ENCODE measurements at regions not wholly inside any gene's neighbourhood (a gene's known extent, or its start where the extent isn't known, plus 50 kb on each side); places are given as distances from the start of the nearest gene placed in this dataset.

DNA sequence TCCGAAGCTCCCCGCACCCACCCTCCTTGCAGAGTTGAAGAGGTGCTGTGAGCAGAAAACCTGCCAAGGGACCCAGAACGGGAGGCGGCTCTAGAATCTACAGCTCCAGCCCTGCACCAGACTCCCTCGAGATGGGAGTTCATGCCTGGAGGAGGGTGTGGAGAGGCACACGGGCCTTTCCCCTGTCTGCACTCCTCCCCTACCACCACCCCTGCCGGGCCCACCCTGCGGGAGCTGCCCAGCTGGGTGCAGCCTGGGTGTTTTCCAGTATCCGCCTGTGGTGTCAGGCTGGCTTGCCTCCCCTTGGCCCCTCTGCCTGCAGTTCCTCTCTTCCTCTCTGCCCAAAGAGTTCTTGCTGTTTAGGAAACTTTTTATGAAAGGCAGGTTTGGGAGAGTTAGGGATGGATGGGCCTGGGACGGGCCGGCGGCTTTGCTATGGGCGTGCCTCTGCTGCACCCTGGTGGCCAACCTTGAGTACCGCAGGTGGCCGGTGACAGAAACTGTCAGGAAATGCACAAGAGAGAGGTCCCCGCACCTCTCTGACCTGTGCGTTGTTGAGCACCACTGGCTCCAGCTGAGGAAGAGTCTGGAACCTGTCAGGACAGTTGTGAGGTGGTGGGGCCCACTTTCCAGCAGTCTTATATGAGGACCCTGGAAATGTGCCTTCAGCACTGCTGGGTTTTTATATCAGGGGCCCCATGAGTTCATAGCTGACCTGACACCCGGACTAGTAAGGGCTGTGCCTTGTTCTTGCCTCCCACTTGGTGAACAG is 354.1 kb downstream of the SEC14L1 start:
- Histone ChIP-seq H2BK15ac (ENCODE audit: low read length) (no peak overlapping the region), H3K27me3 (ENCODE audit: control insufficient read depth in 3 of 3, insufficient read depth in 3 of 3, low read depth in 1 of 3, low read length in 3 of 3) (no peaks in the 10 kb centered on the region), H3K9me3 (replicated peaks in 1 of 2; ENCODE audit: control insufficient read depth in 2 of 2, insufficient read depth in 1 of 2, low read depth in 1 of 2, low read length in 2 of 2) (peaks cover 0 to 2% of the 10 kb centered on the region in 2 donors), H2BK5ac (ENCODE audit: low read length) (no peak overlapping the region), H3K79me1 (ENCODE audit: low read depth, low read length) (peaks cover 10% of the 10 kb centered on the region), H2AFZ (ENCODE audit: low read length) (no peak overlapping the region), H3K23ac (ENCODE audit: low read depth, low read length, poor library complexity) (peak overlapping the region; percentile 9), H2AK5ac (ENCODE audit: low read depth, low read length) (peak overlapping the region; percentile 40), H3K4ac (ENCODE audit: low read length) (no peak overlapping the region), H3K4me1 (ENCODE audit: control insufficient read depth in 2 of 2, insufficient read depth in 1 of 2, low read depth in 1 of 2, low read length in 2 of 2) (peaks cover 2 to 7% of the 10 kb centered on the region in 2 donors), H3K4me2 (ENCODE audit: insufficient read depth, low read length, poor library complexity, severe bottlenecking) (no peak overlapping the region), H3K36me3 (replicated peaks in 1 of 2; ENCODE audit: control insufficient read depth in 2 of 2, insufficient read depth in 2 of 2, low read length in 2 of 2) (peaks cover 56 to 90% of the 10 kb centered on the region in 2 donors), H3K27ac (replicated peaks; ENCODE audit: low read length) (peak overlapping the region; percentile 35), H3K4me3 (ENCODE audit: low read length in 2 of 2) (no peak overlapping the region), H2BK12ac (ENCODE audit: low read length) (peak overlapping the region; percentile 46), H2BK120ac (ENCODE audit: low read depth, low read length) (no peak overlapping the region), H3K14ac (ENCODE audit: low read length) (no peak overlapping the region), H4K91ac (ENCODE audit: low read depth, low read length, poor library complexity) (no peak overlapping the region), H4K8ac (ENCODE audit: low read depth, low read length) (peak overlapping the region; percentile 7), H3K18ac (ENCODE audit: low read length) (peak overlapping the region; percentile 46), H3K9ac (ENCODE audit: low read depth, low read length, poor library complexity) (peak overlapping the region; percentile 26)
- DNase-seq (ENCODE audit: low spot score), result peak; percentile 69
- WGBS, 2 donors (ENCODE audit: extremely low coverage in 2 of 2, insufficient read length in 2 of 2, insufficient replicate concordance in 1 of 2), result no CpG with 5 or more reads among the region's 18 CpGs

DNA sequence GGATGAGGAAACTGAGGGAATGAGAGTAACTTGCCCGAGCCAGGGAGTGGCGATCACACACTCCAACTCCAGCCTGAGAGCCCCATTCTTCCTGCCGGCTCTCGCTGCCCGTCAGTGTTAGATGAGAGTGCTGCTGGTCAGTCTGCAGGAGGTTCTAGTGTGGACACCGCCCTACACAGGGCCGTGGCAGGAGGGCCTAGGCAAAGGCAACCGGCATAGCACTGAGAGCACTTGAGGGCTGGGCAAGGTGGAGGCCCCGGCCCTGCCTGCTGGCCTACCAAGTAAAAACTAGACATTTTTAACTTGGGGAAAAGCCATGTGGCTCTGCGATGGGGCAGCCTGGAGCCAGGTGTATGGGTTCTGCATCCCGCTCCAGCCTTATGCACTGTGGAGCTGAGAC is 354.8 kb downstream of the SEC14L1 start:
- Histone ChIP-seq H3K18ac (ENCODE audit: low read length) (no peak overlapping the region), H3K27ac (replicated peaks; ENCODE audit: low read length) (no peak overlapping the region), H3K4me3 (ENCODE audit: low read length in 2 of 2) (no peak overlapping the region), H3K14ac (ENCODE audit: low read length) (no peak overlapping the region), H3K36me3 (replicated peaks in 1 of 2; ENCODE audit: control insufficient read depth in 2 of 2, insufficient read depth in 2 of 2, low read length in 2 of 2) (peaks cover 52 to 90% of the 10 kb centered on the region in 2 donors), H2BK120ac (ENCODE audit: low read depth, low read length) (no peak overlapping the region), H2BK12ac (ENCODE audit: low read length) (no peak overlapping the region), H2BK15ac (ENCODE audit: low read length) (no peak overlapping the region), H3K9me3 (replicated peaks in 1 of 2; ENCODE audit: control insufficient read depth in 2 of 2, insufficient read depth in 1 of 2, low read depth in 1 of 2, low read length in 2 of 2) (peaks cover 0 to 2% of the 10 kb centered on the region in 2 donors), H4K91ac (ENCODE audit: low read depth, low read length, poor library complexity) (no peak overlapping the region), H3K79me1 (ENCODE audit: low read depth, low read length) (peaks cover 8% of the 10 kb centered on the region), H3K27me3 (ENCODE audit: control insufficient read depth in 3 of 3, insufficient read depth in 3 of 3, low read depth in 1 of 3, low read length in 3 of 3) (no peaks in the 10 kb centered on the region), H3K4me1 (ENCODE audit: control insufficient read depth in 2 of 2, insufficient read depth in 1 of 2, low read depth in 1 of 2, low read length in 2 of 2) (peaks cover 2 to 7% of the 10 kb centered on the region in 2 donors), H3K4ac (ENCODE audit: low read length) (no peak overlapping the region), H3K9ac (ENCODE audit: low read depth, low read length, poor library complexity) (no peak overlapping the region), H4K8ac (ENCODE audit: low read depth, low read length) (peak overlapping the region; percentile 7), H3K23ac (ENCODE audit: low read depth, low read length, poor library complexity) (peak overlapping the region; percentile 75), H3K4me2 (ENCODE audit: insufficient read depth, low read length, poor library complexity, severe bottlenecking) (no peak overlapping the region), H2AK5ac (ENCODE audit: low read depth, low read length) (no peak overlapping the region), H2AFZ (ENCODE audit: low read length) (no peak overlapping the region), H2BK5ac (ENCODE audit: low read length) (no peak overlapping the region)
- no CpG with 5 or more reads among the region's 11 CpGs for WGBS, 2 donors (ENCODE audit: extremely low coverage in 2 of 2, insufficient read length in 2 of 2, insufficient replicate concordance in 1 of 2)
- DNase-seq (ENCODE audit: low spot score), result no peak

DNA sequence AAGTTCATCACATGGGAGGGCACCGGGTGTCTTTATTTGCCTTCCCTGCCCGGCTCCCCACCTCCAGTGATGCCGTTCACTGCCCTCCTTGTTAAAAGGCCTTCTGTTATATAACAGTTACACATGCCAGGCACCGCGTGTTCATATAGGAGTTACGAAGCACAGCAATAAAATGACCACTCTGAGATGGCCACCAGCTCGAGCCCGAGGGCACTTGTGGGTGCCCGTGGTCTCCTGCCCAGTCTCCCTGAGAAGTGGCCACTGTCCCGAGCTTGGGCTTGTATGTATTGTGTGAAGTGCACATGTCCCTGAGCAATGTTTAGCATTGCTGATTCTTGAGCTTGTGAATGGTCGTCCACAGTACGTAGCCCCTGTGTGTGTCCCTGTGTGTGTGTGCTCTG is 355.6 kb downstream of the SEC14L1 start:
- no CpG with 5 or more reads among the region's 12 CpGs for WGBS, 2 donors (ENCODE audit: extremely low coverage in 2 of 2, insufficient read length in 2 of 2, insufficient replicate concordance in 1 of 2)
- Histone ChIP-seq H3K4me2 (ENCODE audit: insufficient read depth, low read length, poor library complexity, severe bottlenecking) (no peak overlapping the region), H4K91ac (ENCODE audit: low read depth, low read length, poor library complexity) (no peak overlapping the region), H2BK15ac (ENCODE audit: low read length) (no peak overlapping the region), H3K36me3 (replicated peaks in 1 of 2; ENCODE audit: control insufficient read depth in 2 of 2, insufficient read depth in 2 of 2, low read length in 2 of 2) (peaks cover 46 to 90% of the 10 kb centered on the region in 2 donors), H3K9ac (ENCODE audit: low read depth, low read length, poor library complexity) (no peak overlapping the region), H2AFZ (ENCODE audit: low read length) (no peak overlapping the region), H3K4ac (ENCODE audit: low read length) (no peak overlapping the region), H3K18ac (ENCODE audit: low read length) (no peak overlapping the region), H3K4me1 (ENCODE audit: control insufficient read depth in 2 of 2, insufficient read depth in 1 of 2, low read depth in 1 of 2, low read length in 2 of 2) (peaks cover 2 to 7% of the 10 kb centered on the region in 2 donors), H2BK12ac (ENCODE audit: low read length) (no peak overlapping the region), H3K79me1 (ENCODE audit: low read depth, low read length) (peaks cover 8% of the 10 kb centered on the region), H2BK120ac (ENCODE audit: low read depth, low read length) (no peak overlapping the region), H2AK5ac (ENCODE audit: low read depth, low read length) (no peak overlapping the region), H3K27ac (replicated peaks; ENCODE audit: low read length) (no peak overlapping the region), H4K8ac (ENCODE audit: low read depth, low read length) (no peak overlapping the region), H3K14ac (ENCODE audit: low read length) (no peak overlapping the region), H3K27me3 (ENCODE audit: control insufficient read depth in 3 of 3, insufficient read depth in 3 of 3, low read depth in 1 of 3, low read length in 3 of 3) (no peaks in the 10 kb centered on the region), H3K9me3 (replicated peaks in 1 of 2; ENCODE audit: control insufficient read depth in 2 of 2, insufficient read depth in 1 of 2, low read depth in 1 of 2, low read length in 2 of 2) (peaks cover 0 to 2% of the 10 kb centered on the region in 2 donors), H2BK5ac (ENCODE audit: low read length) (no peak overlapping the region), H3K23ac (ENCODE audit: low read depth, low read length, poor library complexity) (no peak overlapping the region), H3K4me3 (ENCODE audit: low read length in 2 of 2) (no peak overlapping the region)
- DNase-seq (ENCODE audit: low spot score), result no peak

DNA sequence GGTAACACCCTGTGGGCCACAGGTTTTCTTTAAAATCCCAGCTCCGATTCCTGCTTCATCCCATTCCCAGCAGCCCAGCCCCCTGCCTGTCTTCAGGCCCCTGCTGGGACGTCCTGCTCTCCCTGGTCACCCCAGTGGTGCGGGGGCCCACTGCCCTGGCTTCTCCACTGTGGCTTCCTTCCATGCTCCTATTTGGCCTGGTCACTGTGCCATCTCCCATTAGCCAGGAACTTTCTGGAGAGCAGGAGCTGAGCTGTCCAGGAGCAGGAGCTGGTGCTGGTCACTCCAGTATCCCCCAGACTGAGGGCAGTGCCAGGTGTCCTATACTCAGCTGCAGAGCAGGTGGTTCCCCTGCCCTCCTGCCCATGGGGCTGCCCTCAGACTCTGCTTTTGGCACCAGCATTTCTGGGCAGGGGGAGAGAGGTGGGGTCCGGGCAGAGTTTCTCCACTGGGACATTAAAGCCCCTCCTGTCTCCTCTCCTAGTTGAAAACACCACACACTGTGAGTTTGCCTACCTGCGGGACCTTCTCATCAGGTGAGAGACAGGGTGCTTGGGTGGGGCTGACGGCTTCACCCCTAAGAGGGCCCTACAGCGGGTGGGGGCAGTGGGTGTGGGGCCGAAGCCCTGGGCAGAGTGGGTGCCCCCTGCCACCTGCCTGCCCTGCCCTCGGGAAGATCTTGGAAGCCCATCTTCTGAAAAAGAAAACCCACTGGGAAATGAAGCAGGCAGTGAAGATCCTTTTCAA is 356.2 kb downstream of the SEC14L1 start:
- H2BK15ac ChIP-seq (ENCODE audit: low read length), result no peak overlapping the region
- H2BK12ac ChIP-seq (ENCODE audit: low read length), result no peak overlapping the region
- no peak overlapping the region for H3K4me3 ChIP-seq (ENCODE audit: low read length in 2 of 2)
- no peak overlapping the region for H3K4ac ChIP-seq (ENCODE audit: low read length)
- H3K23ac ChIP-seq (ENCODE audit: low read depth, low read length, poor library complexity), result no peak overlapping the region
- DNase-seq (ENCODE audit: low spot score), result no peak
- no peak overlapping the region for H3K14ac ChIP-seq (ENCODE audit: low read length)
- no peak overlapping the region for H4K8ac ChIP-seq (ENCODE audit: low read depth, low read length)
- H3K4me1 ChIP-seq (ENCODE audit: control insufficient read depth in 2 of 2, insufficient read depth in 1 of 2, low read depth in 1 of 2, low read length in 2 of 2), result peaks cover 2 to 7% of the 10 kb centered on the region in 2 donors
- H3K79me1 ChIP-seq (ENCODE audit: low read depth, low read length), result peaks cover 8% of the 10 kb centered on the region
- H3K9me3 ChIP-seq (replicated peaks in 1 of 2; ENCODE audit: control insufficient read depth in 2 of 2, insufficient read depth in 1 of 2, low read depth in 1 of 2, low read length in 2 of 2), result peaks cover 0 to 2% of the 10 kb centered on the region in 2 donors
- H2BK5ac ChIP-seq (ENCODE audit: low read length), result no peak overlapping the region
- no peak overlapping the region for H2AFZ ChIP-seq (ENCODE audit: low read length)
- no peaks in the 10 kb centered on the region for H3K27me3 ChIP-seq (ENCODE audit: control insufficient read depth in 3 of 3, insufficient read depth in 3 of 3, low read depth in 1 of 3, low read length in 3 of 3)
- no peak overlapping the region for H2AK5ac ChIP-seq (ENCODE audit: low read depth, low read length)
- peak overlapping the region; percentile 47 for H3K9ac ChIP-seq (ENCODE audit: low read depth, low read length, poor library complexity)
- WGBS, 2 donors (ENCODE audit: extremely low coverage in 2 of 2, insufficient read length in 2 of 2, insufficient replicate concordance in 1 of 2), result no CpG with 5 or more reads among the region's 9 CpGs
- H3K18ac ChIP-seq (ENCODE audit: low read length), result no peak overlapping the region
- H3K27ac ChIP-seq (replicated peaks; ENCODE audit: low read length), result no peak overlapping the region
- H4K91ac ChIP-seq (ENCODE audit: low read depth, low read length, poor library complexity), result no peak overlapping the region
- peaks cover 45 to 90% of the 10 kb centered on the region in 2 donors for H3K36me3 ChIP-seq (replicated peaks in 1 of 2; ENCODE audit: control insufficient read depth in 2 of 2, insufficient read depth in 2 of 2, low read length in 2 of 2)
- H2BK120ac ChIP-seq (ENCODE audit: low read depth, low read length), result no peak overlapping the region
- no peak overlapping the region for H3K4me2 ChIP-seq (ENCODE audit: insufficient read depth, low read length, poor library complexity, severe bottlenecking)
